Activated CD8-positive, alpha-beta memory T cell treated with anti-CD3 and anti-CD28 coated beads, Interleukin-2, amount 50 U/mL, for 48 hours (primary cell): ENCODE measurements at regions not wholly inside any gene's neighbourhood (a gene's known extent, or its start where the extent isn't known, plus 50 kb on each side); places are given as distances from the start of the nearest gene placed in this dataset.
"Not testable (repeated sequence)": the region's sequence is repeated elsewhere in the genome, so short reads cannot be mapped to it uniquely, and the experiment has no call there.

ENCODE experiments used
- DNase-seq: peaks from one replicate; pipeline ENCODE4 v3.0.0-alpha.2; 2020

GRCh38 chr1:58183286-58183685 lies 363.2 kb downstream of the OMA1 start:
- DNase-seq = no peak

GRCh38 chr1:58180537-58180936 lies 366.0 kb downstream of the OMA1 start:
- DNase-seq = no peak

- not testable (repeated sequence) for DNase-seq
Measured at GRCh38 chr1:58169160-58169559, 377.4 kb downstream of the OMA1 start.

- not testable (repeated sequence) for DNase-seq
Measured at GRCh38 chr1:58167131-58167530, 379.4 kb downstream of the OMA1 start.

GRCh38 chr1:58166417-58166816 lies 380.1 kb downstream of the OMA1 start:
- no peak for DNase-seq

GRCh38 chr1:58165073-58165472 lies 381.5 kb downstream of the OMA1 start:
- no peak for DNase-seq

- DNase-seq = no peak
Measured at GRCh38 chr1:58162952-58163550, 383.5 kb downstream of the OMA1 start.

- no peak for DNase-seq
Measured at GRCh38 chr1:58159434-58159830, 387.1 kb downstream of the OMA1 start.

- DNase-seq = no peak
Measured at GRCh38 chr1:58158506-58159433, 387.8 kb downstream of the OMA1 start.

GRCh38 chr1:58158016-58158415 lies 388.5 kb downstream of the OMA1 start:
- no peak for DNase-seq

GRCh38 chr1:58157256-58157655 lies 389.3 kb downstream of the OMA1 start:
- no peak for DNase-seq

- DNase-seq = no peak
Measured at GRCh38 chr1:58156831-58157230, 389.7 kb downstream of the OMA1 start.

GRCh38 chr1:58156124-58156468 lies 390.4 kb downstream of the OMA1 start:
- DNase-seq = no peak

- DNase-seq = no peak
Measured at GRCh38 chr1:58155418-58156123, 391.0 kb downstream of the OMA1 start.

GRCh38 chr1:58154256-58154655 lies 392.3 kb downstream of the OMA1 start:
- DNase-seq = no peak

- no peak for DNase-seq
Measured at GRCh38 chr1:58152697-58153096, 393.8 kb downstream of the OMA1 start.

GRCh38 chr1:58149271-58149812 lies 397.2 kb downstream of the OMA1 start:
- no peak for DNase-seq

- no peak for DNase-seq
Measured at GRCh38 chr1:58144698-58145270, 401.7 kb downstream of the OMA1 start.

- DNase-seq = no peak
Measured at GRCh38 chr1:58143972-58144697, 402.4 kb downstream of the OMA1 start.

- no peak for DNase-seq
Measured at GRCh38 chr1:58136387-58136786, 410.1 kb downstream of the OMA1 start.

GRCh38 chr1:58135821-58136321 lies 410.7 kb downstream of the OMA1 start:
- no peak for DNase-seq

- no peak for DNase-seq
Measured at GRCh38 chr1:58133562-58133961, 413.0 kb downstream of the OMA1 start.
